D341Med (cell line): ENCODE measurements at regions not wholly inside any gene's neighbourhood (a gene's known extent, or its start where the extent isn't known, plus 50 kb on each side); places are given as distances from the start of the nearest gene placed in this dataset.
"Not testable (repeated sequence)": the region's sequence is repeated elsewhere in the genome, so short reads cannot be mapped to it uniquely, and the experiment has no call there.

ENCODE experiments used
- DNase-seq: peaks from one replicate; pipeline ENCODE4 v3.0.0; 2012; ENCODE audit warnings: low spot score

DNA sequence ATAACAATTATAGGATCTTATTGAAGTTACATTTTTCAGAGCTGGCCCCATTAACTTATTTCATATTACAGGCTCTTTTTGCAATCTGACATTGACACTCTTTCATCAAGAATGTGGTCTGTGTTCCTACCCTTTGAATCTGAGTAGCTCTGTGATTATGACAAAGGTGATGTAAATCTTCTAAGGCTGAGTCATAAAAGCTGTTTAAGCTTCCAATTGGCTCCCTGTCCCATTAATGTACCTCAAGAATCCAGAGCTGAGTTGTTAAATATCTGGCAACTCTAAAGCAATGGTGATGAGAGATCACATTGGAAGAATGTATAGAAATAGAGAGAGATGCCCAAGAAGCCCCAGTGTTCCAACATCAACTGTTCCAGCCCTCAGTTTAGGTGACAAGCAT lies 178.5 kb upstream of the DEPDC1 start:
- DNase-seq, result no peak

DNA sequence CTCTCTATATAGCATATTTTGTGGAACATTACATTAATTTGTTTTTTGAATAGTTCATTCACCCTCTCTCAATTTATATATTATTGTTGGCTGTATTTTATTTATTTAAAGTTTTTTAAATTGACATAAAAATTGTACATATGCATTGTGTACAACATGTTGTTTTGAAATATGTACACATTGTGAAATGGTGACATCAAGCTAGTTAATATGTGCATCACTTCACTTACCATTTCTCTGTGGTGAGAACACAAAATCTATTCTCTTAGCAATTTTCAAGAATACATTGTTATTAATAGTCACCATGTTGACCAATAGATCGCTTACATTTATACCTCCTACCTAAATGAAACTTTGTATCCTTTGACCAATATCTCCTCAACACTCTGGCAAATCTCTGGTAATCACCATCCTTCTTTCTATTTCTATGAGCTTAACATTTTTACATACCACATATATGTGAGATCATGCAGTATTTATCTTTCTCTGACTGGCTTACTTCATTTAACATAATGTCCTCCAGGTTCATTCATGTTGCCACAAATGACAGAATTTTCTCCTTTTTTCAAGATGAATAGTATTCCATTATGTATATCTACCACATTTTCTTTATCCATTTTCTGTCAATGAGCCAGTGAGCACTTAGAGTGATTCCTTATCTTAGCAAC lies 180.9 kb upstream of the DEPDC1 start:
- DNase-seq, result no peak

DNA sequence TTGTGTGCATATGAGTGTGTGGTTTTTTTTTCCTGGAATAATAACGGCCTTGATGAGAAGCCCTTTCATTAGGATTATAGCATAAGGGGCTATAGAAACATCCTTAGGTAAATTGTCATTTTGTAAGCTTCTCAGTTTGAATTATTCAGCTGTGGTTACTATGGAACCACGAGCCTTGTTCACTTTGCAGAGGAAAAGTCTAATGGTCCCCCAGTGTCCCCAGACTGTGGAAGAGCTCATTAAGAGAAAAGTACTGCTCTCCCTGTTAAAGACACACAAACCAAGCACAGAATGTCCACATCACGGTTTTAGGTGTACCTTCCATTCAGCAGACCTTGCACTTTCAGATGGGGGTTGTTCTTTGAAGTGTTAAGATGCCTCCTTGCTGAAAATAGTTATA lies 199.3 kb upstream of the DEPDC1 start:
- no peak for DNase-seq

GRCh38 chr1:68703921-68704354 lies 207.1 kb upstream of the DEPDC1 start:
- no peak for DNase-seq

GRCh38 chr1:68704800-68705443 lies 208.0 kb upstream of the DEPDC1 start:
- no peak for DNase-seq

DNA sequence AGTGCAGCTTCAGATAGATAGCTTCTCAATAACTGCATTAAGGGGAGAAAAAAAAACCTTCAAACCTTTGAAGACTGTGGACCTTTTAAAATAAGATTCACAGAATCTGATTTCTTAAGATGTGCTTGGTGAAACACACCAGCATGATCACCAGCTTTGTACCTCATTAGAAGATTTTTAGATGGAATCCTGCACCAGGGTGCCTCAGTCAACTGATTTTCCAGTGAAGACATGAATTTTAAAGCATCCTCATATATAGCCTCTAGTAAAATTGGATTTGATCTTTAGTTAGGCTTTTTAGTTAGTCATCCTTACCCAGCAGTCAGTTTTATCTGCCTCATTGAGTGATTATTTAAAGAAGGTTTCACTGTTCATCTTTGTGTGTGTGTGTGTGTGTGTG lies 208.6 kb upstream of the DEPDC1 start:
- DNase-seq, result no peak

- DNase-seq, result no peak
These were observed 209.9 kb upstream of the DEPDC1 start for GRCh38 chr1:68706639-68707317.

DNA sequence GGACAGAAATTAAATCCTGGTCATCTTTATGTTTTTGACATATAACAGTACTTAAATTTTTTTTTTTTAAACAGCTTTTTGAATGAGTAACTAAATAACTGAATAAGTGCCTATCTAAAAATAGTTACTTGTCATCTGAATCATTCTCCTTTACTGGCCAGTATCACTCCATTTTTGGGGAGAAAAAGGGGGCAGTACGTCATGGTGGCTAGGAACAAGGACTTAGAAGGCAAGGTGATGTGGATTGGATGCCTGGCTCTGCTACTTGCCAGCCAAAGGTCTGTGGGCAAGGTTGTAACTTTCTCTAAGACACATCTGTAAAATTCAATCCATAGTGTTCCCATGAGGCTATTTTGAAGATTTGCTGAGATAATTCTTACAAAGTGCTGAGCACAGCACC lies 220.4 kb upstream of the DEPDC1 start:
- no peak for DNase-seq

- DNase-seq, result no peak
These were observed 223.6 kb upstream of the DEPDC1 start for GRCh38 chr1:68720476-68720875.

GRCh38 chr1:68723791-68724190 lies 226.9 kb upstream of the DEPDC1 start:
- no peak for DNase-seq

DNA sequence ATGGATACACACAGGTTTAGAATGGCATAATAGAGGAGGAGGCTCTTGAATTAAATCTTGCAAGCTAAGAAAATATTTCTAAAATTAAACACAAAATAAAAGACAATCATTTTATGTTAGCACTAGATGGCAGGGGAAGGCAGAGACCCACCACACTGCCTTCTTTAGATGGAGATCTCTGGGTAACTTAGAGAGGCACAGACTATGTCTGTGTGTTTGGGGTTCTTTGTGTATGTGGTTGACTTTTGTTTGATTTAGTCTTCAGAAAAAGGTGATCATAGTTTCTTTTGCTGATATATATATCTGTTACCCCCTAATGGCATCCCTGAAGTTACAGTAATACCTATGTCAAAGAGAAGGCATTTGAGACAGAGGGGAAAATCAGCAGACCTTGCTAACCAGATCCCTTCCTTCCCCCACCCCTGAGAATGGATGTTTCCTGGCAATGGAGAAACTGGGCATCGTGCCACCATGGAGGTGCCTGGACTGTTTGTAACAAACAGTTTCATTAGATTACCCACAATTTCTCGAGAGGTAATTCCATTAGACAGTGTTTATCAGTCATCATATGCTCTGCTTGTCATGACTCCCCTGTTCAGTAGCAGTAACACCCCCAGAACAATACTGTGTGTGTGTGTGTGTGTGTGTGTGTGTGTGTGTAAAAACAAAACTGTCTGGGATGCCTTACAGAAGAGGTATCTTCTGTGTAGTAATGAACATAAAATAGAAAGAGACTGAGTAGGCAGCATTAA lies 228.3 kb upstream of the DEPDC1 start:
- DNase-seq, result peak; percentile 4

- not testable (repeated sequence) for DNase-seq
These were observed 242.6 kb upstream of the DEPDC1 start for GRCh38 chr1:68739486-68739885.

DNA sequence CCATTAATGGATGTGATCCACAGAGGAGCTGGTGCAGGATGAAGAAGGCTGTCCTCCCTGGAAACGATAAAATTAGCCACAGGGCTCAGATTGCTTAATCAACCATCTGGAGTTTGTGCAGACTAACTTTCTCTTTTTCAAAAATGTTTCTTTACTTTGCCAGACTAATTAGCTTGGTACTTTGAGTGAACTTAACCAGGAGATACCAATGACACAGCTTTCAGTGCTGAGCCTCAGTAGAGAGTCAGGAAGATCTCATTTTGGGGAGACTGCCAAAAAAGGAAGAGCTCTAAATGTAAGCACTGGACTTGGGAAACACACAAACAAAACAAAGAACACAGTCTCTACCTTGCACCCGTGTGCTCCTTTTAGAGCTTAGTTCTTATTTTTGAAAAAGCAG lies 248.1 kb upstream of the DEPDC1 start:
- DNase-seq, result no peak

GRCh38 chr1:68745451-68745850 lies 248.6 kb upstream of the DEPDC1 start:
- DNase-seq, result peak; percentile 55

GRCh38 chr1:68746378-68746777 lies 249.5 kb upstream of the DEPDC1 start:
- no peak for DNase-seq

DNA sequence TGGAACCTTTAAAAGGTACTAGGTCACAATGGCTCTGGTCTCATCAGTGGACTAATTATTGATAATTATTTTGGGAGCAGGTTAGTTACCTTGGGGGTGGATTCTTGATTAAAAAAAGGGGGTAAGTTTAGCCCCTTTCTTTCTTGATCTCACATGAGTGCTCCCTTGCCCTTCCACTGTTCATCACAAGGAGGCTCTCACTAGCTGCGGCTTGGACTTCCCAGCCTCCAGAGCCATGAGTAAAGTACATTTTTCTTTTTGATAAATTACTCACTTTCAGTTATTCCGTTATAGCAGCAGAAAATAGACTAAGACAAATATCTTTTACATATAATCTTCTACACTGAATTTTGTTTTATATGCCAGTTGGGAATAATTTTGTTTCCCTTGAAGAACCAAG lies 254.8 kb upstream of the DEPDC1 start:
- no peak for DNase-seq

GRCh38 chr1:68758666-68759209 lies 261.9 kb upstream of the DEPDC1 start:
- DNase-seq, result no peak

GRCh38 chr1:68767941-68768340 lies 271.1 kb upstream of the DEPDC1 start:
- no peak for DNase-seq

- no peak for DNase-seq
These were observed 273.9 kb upstream of the DEPDC1 start for GRCh38 chr1:68770817-68771216.

DNA sequence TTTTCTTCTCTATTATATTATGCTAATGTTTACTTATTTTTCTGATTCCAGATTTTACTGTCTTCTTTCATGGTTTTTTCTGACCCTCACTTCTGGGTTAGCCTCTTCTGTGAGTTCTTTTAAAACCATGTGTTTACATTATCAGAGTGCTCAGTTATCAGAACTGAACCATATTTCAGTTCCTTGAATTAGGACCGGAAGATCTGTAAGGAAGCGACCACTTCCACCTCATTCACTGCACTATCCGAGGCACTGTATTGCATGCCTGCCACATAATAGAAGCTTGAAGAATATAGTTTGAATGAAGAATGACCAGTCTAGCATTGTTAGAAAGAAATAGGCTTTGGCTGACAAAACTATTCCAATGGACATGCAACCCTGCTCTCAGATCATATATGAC lies 281.0 kb upstream of the DEPDC1 start:
- no peak for DNase-seq

GRCh38 chr1:68779841-68780240 lies 283.0 kb upstream of the DEPDC1 start:
- not testable (repeated sequence) for DNase-seq

- DNase-seq, result no peak
These were observed 284.0 kb upstream of the DEPDC1 start for GRCh38 chr1:68780919-68781318.
